SK-N-MC (cell line): ENCODE measurements at regions not wholly inside any gene's neighbourhood (a gene's known extent, or its start where the extent isn't known, plus 50 kb on each side); places are given as distances from the start of the nearest gene placed in this dataset.

ENCODE experiments used
- EZH2 ChIP-seq: fragments of 200-600 bp; sonication (generic); IDR thresholded peaks from one replicate; pipeline ENCODE4 v1.6.1; 2017; ENCODE audit warnings: antibody characterized with exemption
- POLR2AphosphoS5 ChIP-seq: IDR thresholded peaks from 2 replicates; pipeline ENCODE4 v1.6.1; 2012; ENCODE audit warnings: mild to moderate bottlenecking, low read depth, low read length, borderline replicate concordance

DNA sequence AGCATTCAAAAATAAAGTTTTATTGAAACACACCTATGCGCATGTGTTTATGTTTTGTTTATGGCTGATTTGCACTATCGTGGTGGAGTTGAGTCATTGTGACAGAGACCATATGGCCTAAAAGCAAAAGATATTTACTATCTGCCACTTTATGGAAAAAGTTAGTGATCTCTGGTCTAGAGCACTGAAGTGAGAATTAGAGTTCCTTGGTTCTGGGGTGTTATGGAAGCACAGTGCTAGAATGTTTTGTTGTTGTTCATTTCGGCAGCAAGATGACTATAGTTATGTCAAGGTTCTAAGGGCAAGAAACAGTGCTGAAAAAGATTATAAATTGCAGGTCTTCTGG is 416.5 kb downstream of the SLC4A3 start:
- TF ChIP-seq POLR2AphosphoS5, result no peak
- no peak for TF ChIP-seq EZH2
